ENCODE measurements at regions not wholly inside any gene's neighbourhood (a gene's known extent, or its start where the extent isn't known, plus 50 kb on each side); places are given as distances from the start of the nearest gene placed in this dataset.

- no peak for TF ChIP-seq MAZ (IDR thresholded peaks at IDR 0.05; ENCODE audit: borderline replicate concordance, low read depth, low read length)
- TF ChIP-seq CEBPB (IDR thresholded peaks at IDR 0.05; ENCODE audit: low read depth, low read length), result no peak
- TF ChIP-seq SMC3 (IDR thresholded peaks at IDR 0.05; ENCODE audit: low read depth, low read length), result no peak
- TF ChIP-seq CTCF (conservative IDR thresholded peaks at IDR 0.05; ENCODE audit: low read depth, low read length), result no peak
- no peak for TF ChIP-seq POLR2A (IDR thresholded peaks at IDR 0.05; ENCODE audit: low read depth, low read length)
- TF ChIP-seq FOS (IDR thresholded peaks at IDR 0.05; ENCODE audit: low read depth, low read length), result no peak
- TF ChIP-seq BHLHE40 (IDR thresholded peaks at IDR 0.05; ENCODE audit: low read depth, low read length), result no peak
- TF ChIP-seq ELK1 (IDR thresholded peaks at IDR 0.05; ENCODE audit: borderline replicate concordance, low read depth, low read length), result no peak
- no peak for TF ChIP-seq RCOR1 (IDR thresholded peaks at IDR 0.05; ENCODE audit: insufficient replicate concordance, low read length)
- TF ChIP-seq RFX5 (IDR thresholded peaks at IDR 0.05; ENCODE audit: low read depth, low read length), result no peak
- no peak for TF ChIP-seq USF2 (IDR thresholded peaks at IDR 0.05; ENCODE audit: low read depth, low read length)
- no peak for TF ChIP-seq CHD1 (IDR thresholded peaks at IDR 0.05; ENCODE audit: low read depth, low read length)
Measured at GRCh38 chr9:31969552-31969951, 414.9 kb upstream of the ACO1 start.
